PFSK-1 (cell line): ENCODE measurements at regions not wholly inside any gene's neighbourhood (a gene's known extent, or its start where the extent isn't known, plus 50 kb on each side); places are given as distances from the start of the nearest gene placed in this dataset.

ENCODE experiments used
- POLR2AphosphoS5 ChIP-seq: IDR thresholded peaks from 2 replicates; pipeline ENCODE4 v1.6.1; 2012; ENCODE audit warnings: low read depth, mild to moderate bottlenecking, control low read depth, low read length, moderate library complexity
- SIN3A ChIP-seq: IDR thresholded peaks from 2 replicates; pipeline ENCODE4 v1.6.1; 2012; ENCODE audit warnings: mild to moderate bottlenecking, low read length, moderate library complexity, borderline replicate concordance; ENCODE audit not compliant: insufficient read depth

- TF ChIP-seq POLR2AphosphoS5 (no peak), SIN3A (no peak)
These were observed 238.7 kb downstream of the TBL1XR1 start for GRCh38 chr3:176958560-176958959.
